ENCODE measurements at regions not wholly inside any gene's neighbourhood (a gene's known extent, or its start where the extent isn't known, plus 50 kb on each side); places are given as distances from the start of the nearest gene placed in this dataset.

DNA sequence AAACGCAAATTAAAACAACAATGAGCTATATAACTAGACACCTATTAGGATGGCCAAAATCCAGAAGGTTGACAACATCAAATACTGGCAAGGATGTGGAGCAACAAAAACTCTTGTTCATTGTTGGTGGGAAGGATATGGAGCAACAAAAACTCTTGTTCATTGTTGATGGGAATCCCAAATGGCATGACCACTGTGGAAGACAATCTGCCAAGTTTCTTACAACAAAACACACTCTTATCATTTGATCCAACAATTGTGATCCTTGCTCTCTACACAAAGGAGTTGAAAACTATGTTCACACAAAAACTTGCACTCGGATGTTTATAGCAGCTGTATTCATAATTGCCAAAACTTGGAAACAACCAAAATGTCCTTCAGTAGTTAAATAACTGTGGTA lies 61.8 kb upstream of the LAMA2 start:
- BruUV-seq (replicated peaks) = no TSS peak
- TF ChIP-seq EZH2phosphoT487 (IDR thresholded peaks at IDR 0.05; ENCODE audit: borderline replicate concordance, low read depth, low read length) = no peak
- TF ChIP-seq, protein P1, sequence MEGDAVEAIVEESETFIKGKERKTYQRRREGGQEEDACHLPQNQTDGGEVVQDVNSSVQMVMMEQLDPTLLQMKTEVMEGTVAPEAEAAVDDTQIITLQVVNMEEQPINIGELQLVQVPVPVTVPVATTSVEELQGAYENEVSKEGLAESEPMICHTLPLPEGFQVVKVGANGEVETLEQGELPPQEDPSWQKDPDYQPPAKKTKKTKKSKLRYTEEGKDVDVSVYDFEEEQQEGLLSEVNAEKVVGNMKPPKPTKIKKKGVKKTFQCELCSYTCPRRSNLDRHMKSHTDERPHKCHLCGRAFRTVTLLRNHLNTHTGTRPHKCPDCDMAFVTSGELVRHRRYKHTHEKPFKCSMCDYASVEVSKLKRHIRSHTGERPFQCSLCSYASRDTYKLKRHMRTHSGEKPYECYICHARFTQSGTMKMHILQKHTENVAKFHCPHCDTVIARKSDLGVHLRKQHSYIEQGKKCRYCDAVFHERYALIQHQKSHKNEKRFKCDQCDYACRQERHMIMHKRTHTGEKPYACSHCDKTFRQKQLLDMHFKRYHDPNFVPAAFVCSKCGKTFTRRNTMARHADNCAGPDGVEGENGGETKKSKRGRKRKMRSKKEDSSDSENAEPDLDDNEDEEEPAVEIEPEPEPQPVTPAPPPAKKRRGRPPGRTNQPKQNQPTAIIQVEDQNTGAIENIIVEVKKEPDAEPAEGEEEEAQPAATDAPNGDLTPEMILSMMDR (conservative IDR thresholded peaks at IDR 0.05; ENCODE audit: low read length) = no peak
- no peak overlapping the region for H2AFZ ChIP-seq (ENCODE audit: low read length)
- no peak overlapping the region for H3K4me2 ChIP-seq (ENCODE audit: low read length)
- no peaks in the 10 kb centered on the region for H3K36me3 ChIP-seq (ENCODE audit: insufficient read depth, low read length)
- no peaks in the 10 kb centered on the region for H3K9me3 ChIP-seq (ENCODE audit: low read length)
- DNase-seq (ENCODE audit: low spot score) = no peak
- no peak overlapping the region for H3K27ac ChIP-seq (ENCODE audit: low read depth, low read length, poor library complexity, severe bottlenecking)
- no peaks in the 10 kb centered on the region for H3K79me2 ChIP-seq (ENCODE audit: insufficient read depth, low read depth, low read length)
- no peaks in the 10 kb centered on the region for H3K4me1 ChIP-seq (ENCODE audit: insufficient read depth, low read length, poor library complexity, severe bottlenecking)
- intact Hi-C loops (cut with micrococcal nuclease; ENCODE audit: unreplicated experiment) = no loop called here
- H4K20me1 ChIP-seq (ENCODE audit: insufficient read depth, low read length) = no peaks in the 10 kb centered on the region
- ChIA-PET CTCF (ENCODE audit: unreplicated experiment) (no interaction called here), POLR2A (no interaction called here)
- H3K4me3 ChIP-seq (ENCODE audit: low read depth, low read length, poor library complexity, severe bottlenecking) = no peak overlapping the region
- no peaks in the 10 kb centered on the region for H3K9me2 ChIP-seq (ENCODE audit: insufficient read depth, low read length)

DNA sequence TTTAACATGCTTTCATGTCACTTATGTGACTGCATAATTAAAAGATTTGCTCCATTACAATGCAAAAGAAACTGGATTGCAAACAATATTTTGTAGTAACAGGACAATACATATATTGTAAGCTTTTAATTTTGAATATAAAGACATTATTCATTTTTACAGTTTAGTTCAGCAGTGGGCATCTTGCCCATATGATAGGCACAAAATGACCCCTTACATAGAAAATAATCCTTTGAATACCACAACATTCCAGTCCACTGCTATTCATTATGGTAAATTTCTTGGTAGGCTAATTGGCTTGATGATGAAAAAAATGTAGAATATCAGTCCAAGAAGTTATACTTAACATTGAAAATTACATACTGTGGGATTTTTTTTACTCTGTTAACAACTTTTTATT lies 74.1 kb upstream of the LAMA2 start:
- Histone ChIP-seq H3K4me3 (ENCODE audit: low read depth, low read length, poor library complexity, severe bottlenecking) (no peak overlapping the region), H3K79me2 (ENCODE audit: insufficient read depth, low read depth, low read length) (no peaks in the 10 kb centered on the region), H3K4me2 (ENCODE audit: low read length) (no peak overlapping the region), H2AFZ (ENCODE audit: low read length) (no peak overlapping the region), H4K20me1 (ENCODE audit: insufficient read depth, low read length) (no peaks in the 10 kb centered on the region), H3K36me3 (ENCODE audit: insufficient read depth, low read length) (no peaks in the 10 kb centered on the region), H3K4me1 (ENCODE audit: insufficient read depth, low read length, poor library complexity, severe bottlenecking) (no peaks in the 10 kb centered on the region), H3K27ac (ENCODE audit: low read depth, low read length, poor library complexity, severe bottlenecking) (no peak overlapping the region), H3K9me2 (ENCODE audit: insufficient read depth, low read length) (no peaks in the 10 kb centered on the region), H3K9me3 (ENCODE audit: low read length) (no peaks in the 10 kb centered on the region)
- ChIA-PET POLR2A (interaction anchor here (0.6 kb wide), 1 partner anchor 683 kb away, joined by 4 read pairs; no protein-coding TSS in a partner anchor), CTCF (ENCODE audit: unreplicated experiment) (no interaction called here)
- DNase-seq (ENCODE audit: low spot score) = no peak
- no peak for TF ChIP-seq EZH2phosphoT487 (IDR thresholded peaks at IDR 0.05; ENCODE audit: borderline replicate concordance, low read depth, low read length)
- TF ChIP-seq, protein P1 (conservative IDR thresholded peaks at IDR 0.05; ENCODE audit: low read length) = no peak
- intact Hi-C loops (cut with micrococcal nuclease; ENCODE audit: unreplicated experiment) = loop anchor here (5.0 kb wide), 1 partner anchor 443 kb away; no protein-coding TSS in a partner anchor
- no TSS peak for BruUV-seq (replicated peaks)

DNA sequence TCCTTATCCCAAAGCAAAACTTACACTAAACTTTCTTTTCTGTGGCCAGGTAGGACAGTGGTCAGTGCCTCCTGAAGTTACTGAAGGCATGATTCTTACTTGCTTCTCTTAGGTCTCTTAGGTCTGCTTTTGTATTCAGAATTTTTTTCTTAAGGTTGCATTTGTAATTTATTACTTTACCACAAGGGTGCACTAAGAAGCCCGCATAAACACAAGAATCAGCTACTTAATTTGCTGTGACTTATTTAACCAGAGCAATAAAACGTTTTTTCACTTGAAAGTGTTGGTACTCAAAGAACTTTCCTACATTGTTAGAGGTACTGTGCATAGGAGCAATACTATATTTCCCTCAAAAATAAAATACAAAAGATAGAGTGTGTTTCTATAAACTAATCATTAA lies 75.4 kb upstream of the LAMA2 start:
- Histone ChIP-seq H3K4me2 (ENCODE audit: low read length) (no peak overlapping the region), H3K36me3 (ENCODE audit: insufficient read depth, low read length) (no peaks in the 10 kb centered on the region), H3K4me1 (ENCODE audit: insufficient read depth, low read length, poor library complexity, severe bottlenecking) (no peaks in the 10 kb centered on the region), H3K27ac (ENCODE audit: low read depth, low read length, poor library complexity, severe bottlenecking) (no peak overlapping the region), H3K4me3 (ENCODE audit: low read depth, low read length, poor library complexity, severe bottlenecking) (no peak overlapping the region), H3K9me2 (ENCODE audit: insufficient read depth, low read length) (no peaks in the 10 kb centered on the region), H3K79me2 (ENCODE audit: insufficient read depth, low read depth, low read length) (no peaks in the 10 kb centered on the region), H4K20me1 (ENCODE audit: insufficient read depth, low read length) (no peaks in the 10 kb centered on the region), H3K9me3 (ENCODE audit: low read length) (no peaks in the 10 kb centered on the region), H2AFZ (ENCODE audit: low read length) (no peak overlapping the region)
- TF ChIP-seq, protein P1 (conservative IDR thresholded peaks at IDR 0.05; ENCODE audit: low read length) = peak; percentile 70
- no peak for TF ChIP-seq EZH2phosphoT487 (IDR thresholded peaks at IDR 0.05; ENCODE audit: borderline replicate concordance, low read depth, low read length)
- intact Hi-C loops (cut with micrococcal nuclease; ENCODE audit: unreplicated experiment) = loop anchor here (5.0 kb wide), 1 partner anchor 445 kb away; no protein-coding TSS in a partner anchor
- POLR2A ChIA-PET = interaction anchor here (0.6 kb wide), 1 partner anchor 560 kb away, joined by 3 read pairs; no protein-coding TSS in a partner anchor
- CTCF ChIA-PET (ENCODE audit: unreplicated experiment) = interaction anchor here (0.5 kb wide), 1 partner anchor 28 kb away, joined by 4 read pairs; no protein-coding TSS in a partner anchor
- peak; percentile 10 for DNase-seq (ENCODE audit: low spot score)
- BruUV-seq (replicated peaks) = no TSS peak
